Endothelial cell of umbilical vein (primary cell): ENCODE measurements at regions not wholly inside any gene's neighbourhood (a gene's known extent, or its start where the extent isn't known, plus 50 kb on each side); places are given as distances from the start of the nearest gene placed in this dataset.

Source experiments
- BruUV-seq: library from RNA; stranded (reverse); fragments of 400-500 nt; replicated peaks from 2 replicates; lab custom pipeline; 2021; lab: Mats Ljungman, UMichigan
- CTCF ChIA-PET: fragments of 300-600, 350-600 bp; sonication (Branson Sonifier 250); formaldehyde crosslinking; loops from one replicate; lab custom pipeline; 2021; ENCODE audit warnings: antibody characterized with exemption, inconsistent platforms; lab: Charles Lee
- POLR2A ChIA-PET: fragments of 300-600, 350-600 bp; sonication (Branson Sonifier 250); formaldehyde crosslinking; loops from one replicate; lab custom pipeline; 2021; ENCODE audit warnings: antibody characterized with exemption, inconsistent platforms; lab: Charles Lee
- DNase-seq: peaks from one replicate; pipeline ENCODE4 v3.0.0-alpha.2; 2011; ENCODE audit warnings: low read depth, low spot score
- FAIRE-seq: peaks from 2 replicates; lab custom pipeline; 2011; peaks lifted over from hg19 to GRCh38; lab: Jason Lieb, UNC
- H2AFZ ChIP-seq: 2 replicates; pipeline ENCODE4 v1.6.0; 2012; ENCODE audit warnings: low read depth, low read length, control low read depth, inconsistent platforms
- H3K27ac ChIP-seq: 2 replicates; pipeline ENCODE4 v1.5.1; 2011; ENCODE audit warnings: low read depth, mild to moderate bottlenecking, control low read depth, low read length, moderate library complexity; ENCODE audit not compliant: insufficient read depth
- H3K27me3 ChIP-seq, 2 experiments: 2 replicates each; pipeline versions ENCODE4 v1.6.0 to v1.6.1; 2011; ENCODE audit warnings: low read length in 2 of 2, mixed read lengths in 1 of 2; ENCODE audit not compliant: control insufficient read depth in 2 of 2, insufficient read depth in 2 of 2
- H3K36me3 ChIP-seq, 2 experiments: 2 replicates in 1 of 2; 3 replicates in 1 of 2; pipeline ENCODE4 v1.5.1; 2011; ENCODE audit warnings: low read length in 2 of 2, mild to moderate bottlenecking in 1 of 2, moderate library complexity in 1 of 2; ENCODE audit not compliant: control insufficient read depth in 2 of 2, insufficient read depth in 2 of 2; ENCODE audit errors: extremely low read depth in 1 of 2
- H3K4me1 ChIP-seq: 3 replicates; pipeline ENCODE4 v1.5.1; 2011; ENCODE audit warnings: mild to moderate bottlenecking, low read length; ENCODE audit not compliant: control insufficient read depth, insufficient read depth; ENCODE audit errors: extremely low read depth
- H3K4me2 ChIP-seq: 2 replicates; pipeline ENCODE4 v1.6.1; 2011; ENCODE audit warnings: low read length, control low read depth, mixed read lengths; ENCODE audit not compliant: insufficient read depth
- H3K4me3 ChIP-seq, 3 experiments: fragments of 200-600 bp in 1 of 3; sonication (generic), shearing (Covaris generic) in 1 of 3; replicated peaks in 1 of 3; 2 replicates each; pipeline ENCODE4 v1.5.1; 2011 to 2016; ENCODE audit warnings: control low read depth in 3 of 3, low read length in 3 of 3, mild to moderate bottlenecking in 2 of 3, inconsistent platforms in 1 of 3, low read depth in 1 of 3, moderate library complexity in 1 of 3; ENCODE audit not compliant: insufficient read depth in 1 of 3
- H3K79me2 ChIP-seq: 2 replicates; pipeline ENCODE4 v1.6.0; 2012; ENCODE audit warnings: low read length, inconsistent platforms; ENCODE audit not compliant: control insufficient read depth, insufficient read depth
- H3K9ac ChIP-seq: replicated peaks from 2 replicates; pipeline ENCODE3; 2011; ENCODE audit warnings: low read length, control low read depth; ENCODE audit not compliant: insufficient read depth; ENCODE audit errors: extremely low read depth
- H3K9me1 ChIP-seq: replicated peaks from 3 replicates; pipeline ENCODE4 v1.6.0; 2011; ENCODE audit warnings: mild to moderate bottlenecking, low read length; ENCODE audit not compliant: control insufficient read depth, insufficient read depth; ENCODE audit errors: extremely low read depth
- H3K9me3 ChIP-seq: replicated peaks from 2 replicates; pipeline ENCODE4 v1.5.1; 2012; ENCODE audit warnings: low read length, inconsistent platforms; ENCODE audit not compliant: control insufficient read depth, insufficient read depth
- H4K20me1 ChIP-seq: replicated peaks from 2 replicates; pipeline ENCODE3; 2011; ENCODE audit warnings: mild to moderate bottlenecking, low read length; ENCODE audit not compliant: control insufficient read depth, insufficient read depth; ENCODE audit errors: extremely low read depth
- FOS ChIP-seq: IDR thresholded peaks from 2 replicates; pipeline ENCODE4 v1.6.1; 2011; ENCODE audit warnings: mild to moderate bottlenecking, low read length, moderate library complexity, borderline replicate concordance; ENCODE audit not compliant: insufficient read depth
- GATA2 ChIP-seq: IDR thresholded peaks from 2 replicates; pipeline ENCODE4 v1.7.0; 2011; ENCODE audit warnings: low read depth, mild to moderate bottlenecking, moderate library complexity, mixed read lengths, low read length; ENCODE audit not compliant: insufficient read length, insufficient read depth
- JUN ChIP-seq: IDR thresholded peaks from 2 replicates; pipeline ENCODE4 v1.6.1; 2011; ENCODE audit warnings: borderline replicate concordance, low read depth; ENCODE audit not compliant: insufficient read length, insufficient read depth
- MYC ChIP-seq: IDR thresholded peaks from one replicate; pipeline ENCODE4 v1.6.1; 2011; ENCODE audit warnings: mild to moderate bottlenecking, low read depth, low read length
- POLR2AphosphoS5 ChIP-seq: IDR thresholded peaks from 2 replicates; pipeline ENCODE4 v1.6.1; 2012; ENCODE audit warnings: low read depth, mild to moderate bottlenecking, control low read depth, low read length, moderate library complexity; ENCODE audit not compliant: insufficient read depth
- dilution Hi-C: fragments of 300-500 bp; cut with MboI; formaldehyde crosslinking; loops from one replicate; pipeline ENCODE4 v1.15.0; 2019; ENCODE audit warnings: low sequenced_read_pairs; ENCODE audit not compliant: extremely low pct_ligation_motif_present
- intact Hi-C: fragments of 100-400 bp; cut with micrococcal nuclease; formaldehyde crosslinking; loops from one replicate; pipeline ENCODE4 v1.10.0; 2022

DNA sequence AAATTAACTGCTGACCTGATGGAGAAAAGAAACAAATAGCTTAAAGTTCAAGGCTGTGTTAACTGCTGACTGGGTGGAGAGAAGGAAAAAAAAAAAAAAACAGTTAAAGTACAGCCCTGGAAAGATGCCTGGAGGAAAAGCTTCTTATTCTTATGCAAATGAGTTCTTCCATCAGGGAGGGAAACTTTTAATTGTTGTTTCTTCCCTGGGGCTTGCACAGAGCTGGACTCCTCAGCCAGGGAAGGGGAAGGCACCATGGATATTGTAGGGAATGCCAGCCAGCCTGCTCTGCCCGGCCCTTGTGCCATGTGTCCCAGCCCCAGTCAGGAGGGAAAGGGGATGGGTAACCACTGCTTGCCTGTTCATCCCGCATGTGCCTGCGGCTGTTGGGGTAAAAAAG is 833.1 kb upstream of the CRIM1 start:
- POLR2A ChIA-PET: no interaction called here
- H3K4me2 ChIP-seq: no peak overlapping the region
- H3K79me2 ChIP-seq: no peaks in the 10 kb centered on the region
- no peaks in the 10 kb centered on the region for H3K4me1 ChIP-seq
- CTCF ChIA-PET: interaction anchor here (0.8 kb wide), 1 partner anchor 94 kb away, joined by 3 read pairs; no protein-coding TSS in a partner anchor
- FAIRE-seq (no peak), DNase-seq (no peak)
- H3K27ac ChIP-seq: no peak overlapping the region
- intact Hi-C loops: no loop called here
- dilution Hi-C loops: no loop called here
- no peak overlapping the region for H3K4me3 ChIP-seq
- H2AFZ ChIP-seq: no peak overlapping the region
- BruUV-seq: no TSS peak
- H3K36me3 ChIP-seq: no peaks in the 10 kb centered on the region
- no peaks in the 10 kb centered on the region for H3K9me3 ChIP-seq
- H3K9ac ChIP-seq: no peak overlapping the region
- H3K27me3 ChIP-seq: no peaks in the 10 kb centered on the region
- no peaks in the 10 kb centered on the region for H4K20me1 ChIP-seq
- H3K9me1 ChIP-seq: no peaks in the 10 kb centered on the region
- TF ChIP-seq FOS: no peak
- no peak for TF ChIP-seq JUN

- dilution Hi-C loops: no loop called here
- peak overlapping the region; percentile 29 for H3K9ac ChIP-seq
- POLR2A ChIA-PET: no interaction called here
- no peak overlapping the region for H3K4me3 ChIP-seq
- no peaks in the 10 kb centered on the region for H3K9me3 ChIP-seq
- H3K4me2 ChIP-seq: peak overlapping the region; percentile 29
- no peaks in the 10 kb centered on the region for H4K20me1 ChIP-seq
- H3K36me3 ChIP-seq: no peaks in the 10 kb centered on the region
- no peaks in the 10 kb centered on the region for H3K9me1 ChIP-seq
- no peak for TF ChIP-seq MYC
- peak; percentile 92 for TF ChIP-seq JUN
- peak; percentile 79 for TF ChIP-seq FOS
- peak; percentile 94 for TF ChIP-seq GATA2
- TF ChIP-seq POLR2AphosphoS5: peak; percentile 83
- peaks cover 30% of the 10 kb centered on the region for H3K4me1 ChIP-seq
- H3K27ac ChIP-seq: peak overlapping the region; percentile 74
- no peaks in the 10 kb centered on the region for H3K27me3 ChIP-seq
- no peaks in the 10 kb centered on the region for H3K79me2 ChIP-seq
- peak; percentile 92 for DNase-seq
- peak; percentile 88 for FAIRE-seq
- intact Hi-C loops: loop anchor here (1.0 to 2.0 kb wide), 3 partner anchors 7 to 1406 kb away; no protein-coding TSS in a partner anchor
- BruUV-seq: no TSS peak
- H2AFZ ChIP-seq: no peak overlapping the region
- CTCF ChIA-PET: no interaction called here
Observed at GRCh38 chr2:35510636-35511035, 844.9 kb upstream of the CRIM1 start.
